Midbrain (tissue), 1 donor: ENCODE measurements at regions not wholly inside any gene's neighbourhood (a gene's known extent, or its start where the extent isn't known, plus 50 kb on each side); places are given as distances from the start of the nearest gene placed in this dataset.

Source experiments
- DNase-seq: peaks from one replicate; lab custom pipeline; 2025; lab: John Stamatoyannopoulos, UW

GRCh38 chr16:65497571-65497970 is 375.7 kb upstream of the CDH11 start:
- DNase-seq: peak; percentile 25

DNA sequence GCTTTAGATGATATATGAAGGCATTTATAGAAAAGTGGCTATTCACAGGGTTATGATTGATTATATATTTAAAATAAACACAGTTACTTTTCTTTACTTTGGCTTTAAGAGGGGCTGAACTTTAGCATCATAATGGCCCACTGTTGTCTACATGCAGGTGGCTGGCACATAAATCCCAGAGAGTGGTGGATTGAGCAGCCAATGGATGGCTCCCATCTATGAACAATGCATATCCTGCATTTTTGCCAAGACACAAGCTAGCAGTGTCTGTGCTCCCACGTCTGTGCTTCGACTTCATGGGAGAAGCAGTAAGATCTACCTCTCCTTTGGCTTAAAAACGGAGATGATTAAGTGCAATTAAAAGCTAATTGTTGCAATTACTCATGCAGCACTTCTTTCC is 373.2 kb upstream of the CDH11 start:
- no peak for DNase-seq

- DNase-seq: no peak
These were observed 372.7 kb upstream of the CDH11 start for GRCh38 chr16:65494609-65495008.

DNA sequence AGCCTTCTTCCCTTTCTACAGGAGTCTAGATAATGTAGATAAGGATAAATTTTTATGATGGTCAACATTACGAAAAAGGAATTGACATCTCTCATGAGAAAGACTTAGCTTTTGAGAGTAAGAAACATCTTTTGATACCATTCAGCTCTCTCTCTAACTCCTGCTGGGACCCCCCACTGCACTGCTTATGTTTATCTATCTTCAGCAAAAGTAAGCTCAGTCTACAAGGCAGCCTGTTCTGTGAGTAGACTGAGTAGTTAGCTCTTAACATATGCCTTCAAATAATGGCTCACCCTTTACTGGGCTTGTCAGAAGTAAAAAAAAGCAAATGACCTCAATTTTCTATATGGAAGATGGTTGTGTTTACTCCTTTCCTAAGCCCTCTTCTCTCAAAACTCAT is 372.2 kb upstream of the CDH11 start:
- no peak for DNase-seq

DNA sequence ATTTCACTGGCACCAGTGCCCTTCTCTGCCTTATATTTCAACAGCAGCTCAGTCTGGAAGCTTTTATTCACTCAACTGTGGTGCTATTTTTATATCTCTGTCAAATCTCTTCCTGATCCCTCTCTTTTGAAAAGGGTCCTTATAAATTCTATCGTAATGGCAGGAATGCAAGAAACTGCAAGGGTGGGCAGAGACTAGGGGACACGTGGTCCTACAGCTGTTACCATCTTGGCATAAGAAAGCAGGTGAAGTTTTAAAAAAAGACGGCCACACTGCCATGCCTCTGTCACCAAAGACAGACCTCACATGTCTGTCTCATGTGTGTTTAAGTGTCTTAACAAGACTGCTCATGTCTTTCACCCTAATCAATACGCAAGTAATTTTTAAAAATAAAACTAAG is 368.4 kb upstream of the CDH11 start:
- DNase-seq: no peak

DNA sequence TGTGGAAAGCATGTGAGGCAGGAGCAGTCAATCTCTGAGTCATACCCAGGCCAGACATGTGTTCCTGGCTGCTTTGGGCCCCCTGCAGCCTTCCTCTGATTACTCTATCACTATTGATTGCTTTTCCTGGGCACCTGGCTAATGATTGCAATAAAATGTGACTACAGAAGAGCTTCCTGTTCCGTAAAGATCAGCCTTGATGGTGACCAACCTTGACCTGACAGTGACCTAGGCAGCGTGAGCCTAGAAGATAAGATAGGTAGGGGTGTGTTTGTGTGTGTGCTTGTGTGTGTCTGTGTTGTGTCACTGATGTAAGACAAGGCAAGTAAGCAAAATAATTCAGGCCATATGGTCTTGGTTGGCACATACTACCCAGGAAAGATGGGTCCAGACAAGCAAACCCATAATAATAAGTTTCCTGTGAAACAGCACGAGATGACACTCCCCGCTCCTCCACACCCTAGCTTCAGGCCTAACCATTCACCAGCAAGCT is 367.7 kb upstream of the CDH11 start:
- no peak for DNase-seq

DNA sequence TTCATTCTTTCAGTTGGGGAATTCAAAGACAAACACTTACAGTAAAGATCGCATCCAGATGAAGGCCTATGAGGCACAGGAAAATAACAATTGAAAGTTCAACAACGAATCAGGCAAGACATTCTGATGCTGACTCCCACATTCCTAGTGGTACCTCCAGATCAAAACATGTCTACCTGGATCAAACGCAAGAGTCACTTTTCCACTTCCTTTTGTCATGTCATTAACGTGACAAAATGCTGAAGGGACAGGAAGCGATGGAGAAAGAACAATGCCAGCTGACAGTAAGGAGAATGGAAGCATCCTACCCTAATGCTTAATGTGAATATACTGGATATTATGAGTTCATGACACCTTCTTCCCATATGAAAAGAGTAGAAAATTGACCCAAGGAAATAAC is 365.4 kb upstream of the CDH11 start:
- no peak for DNase-seq

DNA sequence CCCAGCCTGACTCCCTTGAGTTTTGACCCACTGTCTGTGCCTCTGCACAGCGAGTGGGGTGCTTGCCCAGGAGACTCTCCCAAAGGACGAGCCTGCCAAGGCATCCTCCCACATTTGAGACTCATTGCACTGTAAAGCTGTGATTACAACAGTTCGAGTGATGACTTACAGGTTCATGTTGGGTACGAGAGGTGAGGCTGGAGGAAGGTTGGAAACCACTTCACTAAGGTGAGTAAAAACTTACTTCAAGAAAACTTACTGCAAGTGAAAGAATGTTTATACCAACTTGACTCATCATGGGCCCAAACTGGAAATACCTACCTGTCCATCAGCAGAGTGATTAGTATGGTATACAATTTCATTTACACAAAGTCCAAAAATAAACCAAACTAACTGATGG is 360.1 kb upstream of the CDH11 start:
- no peak for DNase-seq

GRCh38 chr16:65480281-65481091 is 358.6 kb upstream of the CDH11 start:
- no peak for DNase-seq

GRCh38 chr16:65476448-65476955 is 354.6 kb upstream of the CDH11 start:
- DNase-seq: no peak

DNA sequence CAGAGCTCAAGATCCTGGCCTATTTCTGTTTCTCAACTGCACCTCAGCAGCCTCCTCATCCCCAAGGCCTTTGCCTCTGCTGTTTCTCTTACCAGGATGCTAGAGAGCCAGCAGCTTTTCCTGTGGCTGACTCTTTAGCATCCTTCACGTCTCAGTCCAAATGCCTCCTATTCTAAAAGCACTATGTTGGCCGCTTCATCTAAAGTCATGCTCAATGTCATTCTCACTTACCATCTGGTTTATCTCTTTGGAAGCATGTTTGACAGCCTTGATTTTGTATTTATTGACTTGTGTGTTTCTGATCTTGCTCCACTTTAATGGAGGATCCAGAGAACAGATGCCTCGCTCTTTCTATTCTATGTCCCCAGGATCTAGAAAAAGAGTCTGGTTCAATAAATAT is 351.8 kb upstream of the CDH11 start:
- DNase-seq: no peak

DNA sequence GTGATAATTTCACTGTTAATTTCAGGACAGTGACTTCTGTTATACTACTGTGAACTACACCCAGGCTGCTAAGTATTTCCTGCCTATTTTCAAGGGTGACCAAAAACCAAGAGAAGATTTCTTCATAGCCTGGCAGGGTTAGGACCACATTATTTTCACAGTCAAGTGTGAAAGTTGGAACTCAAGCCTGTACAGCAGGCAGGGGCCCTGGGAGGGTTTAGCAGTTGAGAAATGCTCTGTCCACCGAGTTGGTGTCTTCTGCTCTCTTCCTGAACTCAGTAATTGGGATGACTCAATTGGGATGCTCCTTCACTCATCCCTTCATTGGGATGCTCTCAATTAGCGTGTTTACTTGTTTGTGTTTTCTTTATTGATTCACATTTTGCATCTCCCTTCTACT is 347.3 kb upstream of the CDH11 start:
- DNase-seq: no peak

DNA sequence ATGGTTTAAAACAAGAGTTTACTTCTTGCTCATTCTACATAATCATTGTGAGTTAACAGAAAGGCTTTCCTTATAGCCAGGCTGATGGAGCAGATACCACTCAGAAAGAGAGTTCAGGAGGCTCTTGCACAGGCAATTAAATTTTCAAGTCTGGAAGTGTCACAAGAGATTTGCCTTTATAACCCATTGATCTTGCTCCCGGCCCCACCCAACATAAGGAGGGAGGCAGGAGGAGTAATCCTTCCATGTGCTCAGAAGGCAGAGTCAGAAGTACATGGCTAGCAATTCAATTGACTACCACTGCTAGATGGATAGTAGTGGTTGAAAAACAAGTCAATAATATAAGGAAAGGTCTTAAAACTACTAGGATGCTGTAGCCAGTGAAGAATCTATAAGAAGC is 346.3 kb upstream of the CDH11 start:
- DNase-seq: no peak

DNA sequence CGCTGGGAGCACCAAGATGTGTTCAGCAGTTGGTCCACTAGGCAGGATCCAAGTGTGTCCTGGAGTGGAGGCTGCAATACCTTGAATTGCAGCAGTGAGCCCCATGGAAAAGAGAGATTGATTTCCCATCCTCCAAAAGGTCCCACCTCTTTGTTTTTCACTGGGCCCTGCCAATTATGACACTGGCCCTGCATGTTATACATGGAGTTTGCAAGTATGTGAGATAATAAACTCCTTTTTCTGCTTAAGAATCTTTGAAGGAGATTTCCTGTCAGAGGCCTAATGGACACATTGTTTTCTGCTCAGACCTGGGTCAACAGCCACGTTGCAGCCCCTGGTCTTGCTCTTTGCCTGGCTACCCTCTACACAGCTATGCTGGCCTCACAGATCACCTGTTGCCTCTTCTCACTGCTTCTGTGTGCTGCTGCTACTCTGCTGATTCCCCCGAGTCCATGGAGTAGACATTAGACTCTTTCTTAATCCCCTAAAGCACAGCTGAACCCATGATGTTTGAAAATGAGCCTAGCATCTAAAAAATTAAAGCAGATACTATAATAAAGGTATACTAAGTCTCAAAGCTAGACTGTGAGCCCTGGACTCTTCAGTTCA is 341.9 kb upstream of the CDH11 start:
- DNase-seq: no peak

GRCh38 chr16:65457084-65457483 is 335.2 kb upstream of the CDH11 start:
- no peak for DNase-seq

- DNase-seq: no peak
These were observed 333.9 kb upstream of the CDH11 start for GRCh38 chr16:65455761-65456160.

GRCh38 chr16:65453646-65454045 is 331.8 kb upstream of the CDH11 start:
- no peak for DNase-seq

GRCh38 chr16:65449526-65449925 is 327.7 kb upstream of the CDH11 start:
- no peak for DNase-seq

- no peak for DNase-seq
These were observed 324.6 kb upstream of the CDH11 start for GRCh38 chr16:65446427-65446826.

- DNase-seq: no peak
These were observed 323.7 kb upstream of the CDH11 start for GRCh38 chr16:65445313-65446260.

DNA sequence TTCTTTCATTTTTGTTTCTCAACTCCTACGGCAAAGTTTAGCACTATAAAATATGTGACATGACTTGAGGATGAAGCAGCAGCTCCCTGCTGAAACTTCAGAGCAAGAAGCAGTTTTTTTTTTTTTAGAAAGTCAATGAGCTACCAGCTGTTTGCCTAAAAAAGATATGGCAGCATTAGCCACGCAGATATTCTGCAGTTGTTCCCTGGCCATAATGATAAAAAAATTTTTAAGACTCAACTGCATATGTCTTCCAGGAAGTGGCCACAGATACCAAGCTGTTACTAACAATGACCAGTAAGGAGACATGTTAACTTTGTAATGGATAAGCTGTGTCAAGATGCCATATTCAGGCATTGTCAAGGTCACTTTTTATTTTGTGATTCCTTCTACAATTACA is 319.6 kb upstream of the CDH11 start:
- DNase-seq: no peak

- no peak for DNase-seq
These were observed 307.8 kb upstream of the CDH11 start for GRCh38 chr16:65429504-65430181.
